ENCODE measurements at regions not wholly inside any gene's neighbourhood (a gene's known extent, or its start where the extent isn't known, plus 50 kb on each side); places are given as distances from the start of the nearest gene placed in this dataset.

GRCh38 chr14:38828183-38828827, 274.7 kb downstream of the SEC23A start:
- Histone ChIP-seq H3K9ac (ENCODE audit: low read depth, low read length) (no peak overlapping the region), H3K9me1 (ENCODE audit: insufficient read depth, low read length) (no peaks in the 10 kb centered on the region), H2AK9ac (replicated peaks; ENCODE audit: low read depth, low read length, poor library complexity) (no peak overlapping the region), H3K56ac (ENCODE audit: extremely low read depth, insufficient read depth, low read length) (no peak overlapping the region), H3K23ac (ENCODE audit: low read depth, low read length) (no peak overlapping the region), H4K91ac (ENCODE audit: insufficient read depth, low read depth, low read length) (no peak overlapping the region), H2BK15ac (ENCODE audit: low read depth, low read length) (no peak overlapping the region), H2BK5ac (ENCODE audit: low read depth, low read length, poor library complexity, severe bottlenecking) (no peak overlapping the region), H3K9me3 (ENCODE audit: control insufficient read depth, insufficient read depth, low read length) (no peaks in the 10 kb centered on the region), H2AK5ac (ENCODE audit: low read depth, low read length) (no peak overlapping the region), H4K8ac (ENCODE audit: low read depth in 2 of 2, low read length in 2 of 2) (no peak overlapping the region), H3K4me2 (ENCODE audit: low read depth, low read length) (no peak overlapping the region), H4K5ac (ENCODE audit: low read depth, low read length) (no peak overlapping the region), H3K27ac (ENCODE audit: insufficient read depth, low read length) (no peak overlapping the region), H3K4me3 (ENCODE audit: insufficient read depth, low read depth, low read length) (no peak overlapping the region), H3K79me1 (ENCODE audit: low read depth in 1 of 2, low read length in 2 of 2) (no peaks in the 10 kb centered on the region), H3K4me1 (ENCODE audit: control insufficient read depth, insufficient read depth, low read length) (no peaks in the 10 kb centered on the region), H3K4ac (ENCODE audit: low read depth, low read length) (no peak overlapping the region), H2BK120ac (ENCODE audit: low read depth, low read length) (no peak overlapping the region), H2AFZ (replicated peaks; ENCODE audit: low read length, poor library complexity) (no peak overlapping the region), H2BK20ac (ENCODE audit: low read depth, low read length) (no peak overlapping the region), H3K14ac (replicated peaks; ENCODE audit: low read depth, low read length) (no peak overlapping the region), H4K20me1 (ENCODE audit: insufficient read depth, low read length) (no peaks in the 10 kb centered on the region), H3K18ac (ENCODE audit: low read depth, low read length) (no peak overlapping the region), H3K27me3 (ENCODE audit: control insufficient read depth, insufficient read depth, low read length) (no peaks in the 10 kb centered on the region), H3K36me3 (ENCODE audit: control insufficient read depth, insufficient read depth, low read length) (no peaks in the 10 kb centered on the region)
- TF ChIP-seq, protein P1, sequence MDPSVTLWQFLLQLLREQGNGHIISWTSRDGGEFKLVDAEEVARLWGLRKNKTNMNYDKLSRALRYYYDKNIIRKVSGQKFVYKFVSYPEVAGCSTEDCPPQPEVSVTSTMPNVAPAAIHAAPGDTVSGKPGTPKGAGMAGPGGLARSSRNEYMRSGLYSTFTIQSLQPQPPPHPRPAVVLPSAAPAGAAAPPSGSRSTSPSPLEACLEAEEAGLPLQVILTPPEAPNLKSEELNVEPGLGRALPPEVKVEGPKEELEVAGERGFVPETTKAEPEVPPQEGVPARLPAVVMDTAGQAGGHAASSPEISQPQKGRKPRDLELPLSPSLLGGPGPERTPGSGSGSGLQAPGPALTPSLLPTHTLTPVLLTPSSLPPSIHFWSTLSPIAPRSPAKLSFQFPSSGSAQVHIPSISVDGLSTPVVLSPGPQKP (IDR thresholded peaks at IDR 0.05; ENCODE audit: borderline replicate concordance, low read depth, low read length), result no peak
- TF ChIP-seq SMC3 (IDR thresholded peaks at IDR 0.05; ENCODE audit: low read depth, low read length) (no peak), CEBPB (IDR thresholded peaks at IDR 0.05; ENCODE audit: low read depth, low read length) (no peak), RFX5 (IDR thresholded peaks at IDR 0.05; ENCODE audit: low read depth, low read length) (no peak), RAD21 (IDR thresholded peaks at IDR 0.05; ENCODE audit: low read length) (no peak), MXI1 (IDR thresholded peaks at IDR 0.05; ENCODE audit: borderline replicate concordance, low read depth, low read length) (no peak), CHD1 (IDR thresholded peaks at IDR 0.05; ENCODE audit: low read depth, low read length) (no peak), USF2 (IDR thresholded peaks at IDR 0.05; ENCODE audit: low read depth, low read length) (no peak), RCOR1 (IDR thresholded peaks at IDR 0.05; ENCODE audit: insufficient replicate concordance, low read length) (no peak), MAFK (IDR thresholded peaks at IDR 0.05; ENCODE audit: low read depth, low read length) (no peak), MAZ (IDR thresholded peaks at IDR 0.05; ENCODE audit: borderline replicate concordance, low read depth, low read length) (no peak), NFE2L2 (IDR thresholded peaks at IDR 0.05; ENCODE audit: low read depth, low read length) (no peak), POLR2A (IDR thresholded peaks at IDR 0.05; ENCODE audit: low read depth, low read length) (no peak), BHLHE40 (IDR thresholded peaks at IDR 0.05; ENCODE audit: low read depth, low read length) (no peak)
- POLR2A ChIA-PET (ENCODE audit: unreplicated experiment), result no interaction called here
- ATAC-seq (ENCODE audit: low read depth) (no peak), DNase-seq (no peak)
- BruUV-seq (replicated peaks), result no TSS peak
- intact Hi-C loops (cut with micrococcal nuclease) (no loop called here), dilution Hi-C loops (cut with HindIII; ENCODE audit: low sequenced_read_pairs, unreplicated experiment) (no loop called here), in situ Hi-C loops (cut with MboI; ENCODE audit: low sequenced_read_pairs) (no loop called here)
- CTCF ChIA-PET, result no interaction called here
- WGBS, 2 experiments (ENCODE audit: extremely low coverage in 2 of 2, insufficient read length in 1 of 2), result 0% methylated on average over 1 of the region's 5 CpGs; no CpG with 5 or more reads in 1 of the 2 experiments
